ENCODE measurements at regions not wholly inside any gene's neighbourhood (a gene's known extent, or its start where the extent isn't known, plus 50 kb on each side); places are given as distances from the start of the nearest gene placed in this dataset.
"Not testable (repeated sequence)": the region's sequence is repeated elsewhere in the genome, so short reads cannot be mapped to it uniquely, and the experiment has no call there.

GRCh38 chr9:38175423-38175822 lies 106.4 kb upstream of the SHB start:
- Histone ChIP-seq H3K4me2 (ENCODE audit: low read length) (no peak overlapping the region), H3K27ac (ENCODE audit: low read depth, low read length) (no peak overlapping the region), H4K5ac (ENCODE audit: low read length) (no peak overlapping the region), H3K56ac (ENCODE audit: low read length) (no peak overlapping the region), H3K23ac (ENCODE audit: low read length) (no peak overlapping the region), H3K4me3 (ENCODE audit: low read length) (no peak overlapping the region), H2BK120ac (ENCODE audit: low read depth, low read length) (no peak overlapping the region), H2BK15ac (replicated peaks; ENCODE audit: low read depth) (no peak overlapping the region), H3K4ac (ENCODE audit: low read depth, low read length) (no peak overlapping the region), H3K27me3 (ENCODE audit: insufficient read depth, low read length, poor library complexity) (no peaks in the 10 kb centered on the region), H3K79me1 (ENCODE audit: low read length) (no peaks in the 10 kb centered on the region), H3K36me3 (ENCODE audit: control insufficient read depth, insufficient read depth, low read length) (no peaks in the 10 kb centered on the region), H4K8ac (ENCODE audit: low read depth, low read length) (no peak overlapping the region), H3K9ac (ENCODE audit: low read length) (no peak overlapping the region), H2BK5ac (ENCODE audit: low read length) (no peak overlapping the region), H3K18ac (ENCODE audit: low read length) (no peak overlapping the region), H3K79me2 (ENCODE audit: control insufficient read depth, insufficient read depth, low read length) (no peaks in the 10 kb centered on the region), H2AK5ac (ENCODE audit: low read length) (no peak overlapping the region), H3K4me1 (ENCODE audit: control insufficient read depth, low read depth, low read length) (peaks cover 3% of the 10 kb centered on the region)
- WGBS (ENCODE audit: extremely low coverage, insufficient coverage, low lambda C conversion rate): no CpG with 5 or more reads among the region's 3 CpGs
- no peak for DNase-seq

GRCh38 chr9:38172586-38172985 lies 103.6 kb upstream of the SHB start:
- H3K23ac ChIP-seq (ENCODE audit: low read length): no peak overlapping the region
- H2AK5ac ChIP-seq (ENCODE audit: low read length): no peak overlapping the region
- H3K4me2 ChIP-seq (ENCODE audit: low read length): no peak overlapping the region
- no peaks in the 10 kb centered on the region for H3K27me3 ChIP-seq (ENCODE audit: insufficient read depth, low read length, poor library complexity)
- H3K9ac ChIP-seq (ENCODE audit: low read length): no peak overlapping the region
- peak; percentile 84 for DNase-seq
- no peak overlapping the region for H4K8ac ChIP-seq (ENCODE audit: low read depth, low read length)
- peak overlapping the region; percentile 44 for H3K18ac ChIP-seq (ENCODE audit: low read length)
- no peak overlapping the region for H3K56ac ChIP-seq (ENCODE audit: low read length)
- no peak overlapping the region for H2BK15ac ChIP-seq (replicated peaks; ENCODE audit: low read depth)
- H3K36me3 ChIP-seq (ENCODE audit: control insufficient read depth, insufficient read depth, low read length): no peaks in the 10 kb centered on the region
- no peak overlapping the region for H3K4ac ChIP-seq (ENCODE audit: low read depth, low read length)
- H2BK5ac ChIP-seq (ENCODE audit: low read length): no peak overlapping the region
- H3K79me2 ChIP-seq (ENCODE audit: control insufficient read depth, insufficient read depth, low read length): no peaks in the 10 kb centered on the region
- H3K4me1 ChIP-seq (ENCODE audit: control insufficient read depth, low read depth, low read length): peaks cover 3% of the 10 kb centered on the region
- H3K79me1 ChIP-seq (ENCODE audit: low read length): no peaks in the 10 kb centered on the region
- H3K4me3 ChIP-seq (ENCODE audit: low read length): no peak overlapping the region
- H3K27ac ChIP-seq (ENCODE audit: low read depth, low read length): peak overlapping the region; percentile 21
- no peak overlapping the region for H4K5ac ChIP-seq (ENCODE audit: low read length)
- no peak overlapping the region for H2BK120ac ChIP-seq (ENCODE audit: low read depth, low read length)
- WGBS (ENCODE audit: extremely low coverage, insufficient coverage, low lambda C conversion rate): no CpG with 5 or more reads among the region's 4 CpGs

- Histone ChIP-seq H2BK5ac (ENCODE audit: low read length) (no peak overlapping the region), H2BK120ac (ENCODE audit: low read depth, low read length) (no peak overlapping the region), H3K23ac (ENCODE audit: low read length) (no peak overlapping the region), H3K4me1 (ENCODE audit: control insufficient read depth, low read depth, low read length) (peaks cover 3% of the 10 kb centered on the region), H3K18ac (ENCODE audit: low read length) (no peak overlapping the region), H2BK15ac (replicated peaks; ENCODE audit: low read depth) (no peak overlapping the region), H3K36me3 (ENCODE audit: control insufficient read depth, insufficient read depth, low read length) (no peaks in the 10 kb centered on the region), H3K79me1 (ENCODE audit: low read length) (no peaks in the 10 kb centered on the region), H3K56ac (ENCODE audit: low read length) (no peak overlapping the region), H3K27ac (ENCODE audit: low read depth, low read length) (no peak overlapping the region), H3K27me3 (ENCODE audit: insufficient read depth, low read length, poor library complexity) (no peaks in the 10 kb centered on the region), H3K4me3 (ENCODE audit: low read length) (no peak overlapping the region), H3K4ac (ENCODE audit: low read depth, low read length) (no peak overlapping the region), H4K8ac (ENCODE audit: low read depth, low read length) (no peak overlapping the region), H3K4me2 (ENCODE audit: low read length) (no peak overlapping the region), H4K5ac (ENCODE audit: low read length) (no peak overlapping the region), H2AK5ac (ENCODE audit: low read length) (no peak overlapping the region), H3K9ac (ENCODE audit: low read length) (no peak overlapping the region), H3K79me2 (ENCODE audit: control insufficient read depth, insufficient read depth, low read length) (no peaks in the 10 kb centered on the region)
- DNase-seq: no peak
- no CpG with 5 or more reads among the region's 3 CpGs for WGBS (ENCODE audit: extremely low coverage, insufficient coverage, low lambda C conversion rate)
Observed at GRCh38 chr9:38171926-38172325, 102.9 kb upstream of the SHB start.

- no peak overlapping the region for H3K27ac ChIP-seq (ENCODE audit: low read depth, low read length)
- H3K36me3 ChIP-seq (ENCODE audit: control insufficient read depth, insufficient read depth, low read length): no peaks in the 10 kb centered on the region
- no peaks in the 10 kb centered on the region for H3K79me1 ChIP-seq (ENCODE audit: low read length)
- H3K79me2 ChIP-seq (ENCODE audit: control insufficient read depth, insufficient read depth, low read length): no peaks in the 10 kb centered on the region
- peaks cover 3% of the 10 kb centered on the region for H3K4me1 ChIP-seq (ENCODE audit: control insufficient read depth, low read depth, low read length)
- H2BK15ac ChIP-seq (replicated peaks; ENCODE audit: low read depth): no peak overlapping the region
- no peak for DNase-seq
- no peak overlapping the region for H3K9ac ChIP-seq (ENCODE audit: low read length)
- H3K4me2 ChIP-seq (ENCODE audit: low read length): no peak overlapping the region
- no peaks in the 10 kb centered on the region for H3K27me3 ChIP-seq (ENCODE audit: insufficient read depth, low read length, poor library complexity)
- no peak overlapping the region for H3K56ac ChIP-seq (ENCODE audit: low read length)
- H3K4me3 ChIP-seq (ENCODE audit: low read length): no peak overlapping the region
- no peak overlapping the region for H4K5ac ChIP-seq (ENCODE audit: low read length)
- H3K18ac ChIP-seq (ENCODE audit: low read length): no peak overlapping the region
- no peak overlapping the region for H2BK120ac ChIP-seq (ENCODE audit: low read depth, low read length)
- no CpG with 5 or more reads among the region's 5 CpGs for WGBS (ENCODE audit: extremely low coverage, insufficient coverage, low lambda C conversion rate)
- H2AK5ac ChIP-seq (ENCODE audit: low read length): no peak overlapping the region
- no peak overlapping the region for H3K23ac ChIP-seq (ENCODE audit: low read length)
- no peak overlapping the region for H4K8ac ChIP-seq (ENCODE audit: low read depth, low read length)
- H3K4ac ChIP-seq (ENCODE audit: low read depth, low read length): no peak overlapping the region
- no peak overlapping the region for H2BK5ac ChIP-seq (ENCODE audit: low read length)
Observed at GRCh38 chr9:38171538-38171884, 102.5 kb upstream of the SHB start.

- H3K9ac ChIP-seq (ENCODE audit: low read length); H3K4me2 ChIP-seq (ENCODE audit: low read length); H3K36me3 ChIP-seq (ENCODE audit: control insufficient read depth, insufficient read depth, low read length); H2AK5ac ChIP-seq (ENCODE audit: low read length); H3K4ac ChIP-seq (ENCODE audit: low read depth, low read length); H4K8ac ChIP-seq (ENCODE audit: low read depth, low read length); H2BK120ac ChIP-seq (ENCODE audit: low read depth, low read length); H3K4me3 ChIP-seq (ENCODE audit: low read length); H3K18ac ChIP-seq (ENCODE audit: low read length); H3K27ac ChIP-seq (ENCODE audit: low read depth, low read length); H3K79me2 ChIP-seq (ENCODE audit: control insufficient read depth, insufficient read depth, low read length); H2BK15ac ChIP-seq (replicated peaks; ENCODE audit: low read depth); H4K5ac ChIP-seq (ENCODE audit: low read length); H3K23ac ChIP-seq (ENCODE audit: low read length); H3K27me3 ChIP-seq (ENCODE audit: insufficient read depth, low read length, poor library complexity); H2BK5ac ChIP-seq (ENCODE audit: low read length); H3K79me1 ChIP-seq (ENCODE audit: low read length); H3K4me1 ChIP-seq (ENCODE audit: control insufficient read depth, low read depth, low read length); H3K56ac ChIP-seq (ENCODE audit: low read length): not testable (repeated sequence)
- DNase-seq: peak; percentile 65
- no CpG with 5 or more reads among the region's 9 CpGs for WGBS (ENCODE audit: extremely low coverage, insufficient coverage, low lambda C conversion rate)
Observed at GRCh38 chr9:38170763-38171537, 101.9 kb upstream of the SHB start.

- H2BK15ac ChIP-seq (replicated peaks; ENCODE audit: low read depth); H3K4me3 ChIP-seq (ENCODE audit: low read length); H3K27me3 ChIP-seq (ENCODE audit: insufficient read depth, low read length, poor library complexity); DNase-seq; H2BK5ac ChIP-seq (ENCODE audit: low read length); H3K79me2 ChIP-seq (ENCODE audit: control insufficient read depth, insufficient read depth, low read length); H2BK120ac ChIP-seq (ENCODE audit: low read depth, low read length); H3K4ac ChIP-seq (ENCODE audit: low read depth, low read length); H4K8ac ChIP-seq (ENCODE audit: low read depth, low read length); H3K56ac ChIP-seq (ENCODE audit: low read length); H3K4me2 ChIP-seq (ENCODE audit: low read length); H3K79me1 ChIP-seq (ENCODE audit: low read length); H3K9ac ChIP-seq (ENCODE audit: low read length); H2AK5ac ChIP-seq (ENCODE audit: low read length); H3K18ac ChIP-seq (ENCODE audit: low read length); H4K5ac ChIP-seq (ENCODE audit: low read length); H3K4me1 ChIP-seq (ENCODE audit: control insufficient read depth, low read depth, low read length); H3K36me3 ChIP-seq (ENCODE audit: control insufficient read depth, insufficient read depth, low read length); H3K23ac ChIP-seq (ENCODE audit: low read length): not testable (repeated sequence)
- peak overlapping the region; percentile 53 for H3K27ac ChIP-seq (ENCODE audit: low read depth, low read length)
- no CpG with 5 or more reads among the region's 6 CpGs for WGBS (ENCODE audit: extremely low coverage, insufficient coverage, low lambda C conversion rate)
Observed at GRCh38 chr9:38170155-38170554, 101.1 kb upstream of the SHB start.

Data from mesendoderm (in vitro differentiated cells).